Neural progenitor cell (in vitro differentiated cells): ENCODE measurements at regions not wholly inside any gene's neighbourhood (a gene's known extent, or its start where the extent isn't known, plus 50 kb on each side); places are given as distances from the start of the nearest gene placed in this dataset.

Experiments
- EZH2phosphoT487 ChIP-seq: fragments of 200-600 bp; sonication (generic); IDR thresholded peaks from 2 replicates; pipeline ENCODE4 v1.6.1; 2017; ENCODE audit warnings: antibody characterized with exemption
- TF ChIP-seq, protein P1 (sequence below): fragments of 200-600 bp; sonication (generic); IDR thresholded peaks from 2 replicates; pipeline ENCODE4 v1.5.1; 2017; ENCODE audit warnings: antibody characterized with exemption, mild to moderate bottlenecking

DNA sequence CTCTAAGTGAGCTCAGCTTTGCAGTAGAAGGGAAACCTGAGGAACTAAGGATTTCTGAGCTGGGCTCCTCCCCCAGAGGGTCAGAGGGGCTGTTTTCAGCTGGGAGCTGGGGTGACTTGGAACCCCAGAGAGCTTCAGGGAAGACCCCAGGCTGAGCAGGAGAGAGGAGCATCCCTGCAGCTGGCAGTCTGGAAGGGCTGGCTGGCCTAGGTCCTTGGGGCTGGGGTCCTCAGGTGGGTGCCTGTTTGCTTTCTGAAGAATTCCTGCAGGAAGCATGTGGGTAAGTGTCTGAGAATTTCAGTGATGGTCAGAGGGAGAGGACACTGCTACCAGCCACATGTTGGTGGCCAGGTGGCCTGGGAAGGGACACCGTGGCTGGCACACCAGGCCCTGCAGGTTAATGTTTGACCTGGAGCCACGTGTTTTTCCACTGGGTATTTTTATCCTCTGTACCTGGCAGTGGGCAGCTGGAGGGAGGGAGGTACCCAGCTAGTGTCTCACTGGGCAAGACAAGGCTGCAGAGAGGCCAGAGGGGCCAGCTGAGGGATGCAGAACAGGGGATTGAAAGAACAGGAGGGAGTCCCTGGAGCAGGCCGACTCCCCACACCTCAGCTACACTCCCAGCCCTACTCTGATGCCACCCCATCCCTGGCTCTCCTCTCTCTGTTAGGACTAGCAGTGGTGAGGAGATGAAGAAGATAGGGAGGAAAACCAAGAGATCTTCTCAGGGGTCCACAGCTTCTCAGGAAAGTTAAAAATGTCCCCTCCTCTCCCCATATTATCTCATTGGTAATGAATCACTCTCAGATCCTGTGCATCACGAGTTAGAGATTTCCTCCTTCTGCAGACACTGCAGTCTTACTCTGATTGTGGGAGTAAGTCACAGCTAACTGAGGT is 143.6 kb downstream of the VEGFA start:
- TF ChIP-seq, protein P1, sequence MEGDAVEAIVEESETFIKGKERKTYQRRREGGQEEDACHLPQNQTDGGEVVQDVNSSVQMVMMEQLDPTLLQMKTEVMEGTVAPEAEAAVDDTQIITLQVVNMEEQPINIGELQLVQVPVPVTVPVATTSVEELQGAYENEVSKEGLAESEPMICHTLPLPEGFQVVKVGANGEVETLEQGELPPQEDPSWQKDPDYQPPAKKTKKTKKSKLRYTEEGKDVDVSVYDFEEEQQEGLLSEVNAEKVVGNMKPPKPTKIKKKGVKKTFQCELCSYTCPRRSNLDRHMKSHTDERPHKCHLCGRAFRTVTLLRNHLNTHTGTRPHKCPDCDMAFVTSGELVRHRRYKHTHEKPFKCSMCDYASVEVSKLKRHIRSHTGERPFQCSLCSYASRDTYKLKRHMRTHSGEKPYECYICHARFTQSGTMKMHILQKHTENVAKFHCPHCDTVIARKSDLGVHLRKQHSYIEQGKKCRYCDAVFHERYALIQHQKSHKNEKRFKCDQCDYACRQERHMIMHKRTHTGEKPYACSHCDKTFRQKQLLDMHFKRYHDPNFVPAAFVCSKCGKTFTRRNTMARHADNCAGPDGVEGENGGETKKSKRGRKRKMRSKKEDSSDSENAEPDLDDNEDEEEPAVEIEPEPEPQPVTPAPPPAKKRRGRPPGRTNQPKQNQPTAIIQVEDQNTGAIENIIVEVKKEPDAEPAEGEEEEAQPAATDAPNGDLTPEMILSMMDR, result no peak
- TF ChIP-seq EZH2phosphoT487, result no peak
